ENCODE measurements at regions not wholly inside any gene's neighbourhood (a gene's known extent, or its start where the extent isn't known, plus 50 kb on each side); places are given as distances from the start of the nearest gene placed in this dataset.
"Not testable (repeated sequence)": the region's sequence is repeated elsewhere in the genome, so short reads cannot be mapped to it uniquely, and the experiment has no call there.

DNA sequence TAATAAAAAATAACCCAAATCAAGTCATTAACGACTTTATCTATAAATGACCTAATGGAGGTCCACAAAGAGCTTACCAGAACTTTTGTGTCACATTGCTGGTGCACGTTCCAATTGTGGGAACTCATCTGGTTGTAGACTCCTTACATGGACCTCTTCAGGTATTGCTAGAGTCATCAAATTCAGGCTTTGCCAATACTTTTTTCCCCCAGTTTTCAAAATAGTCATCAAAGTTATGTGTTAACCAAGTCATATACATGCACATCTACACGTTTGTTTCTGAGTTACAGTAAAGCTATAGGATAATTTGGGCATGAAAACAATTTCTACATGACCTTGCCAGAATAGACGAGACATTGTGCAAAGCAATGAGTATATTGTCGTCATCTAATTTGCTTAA, 76.2 kb upstream of the ADAMTS18 start:
- no peaks in the 10 kb centered on the region for H3K27me3 ChIP-seq (replicated peaks; ENCODE audit: control insufficient read depth, insufficient read depth, low read length, poor library complexity, severe bottlenecking)
- H3K4me1 ChIP-seq (ENCODE audit: control insufficient read depth, insufficient read depth, low read length, poor library complexity, severe bottlenecking): no peaks in the 10 kb centered on the region
- H3K4me3 ChIP-seq (ENCODE audit: insufficient read depth, low read depth, low read length, poor library complexity, severe bottlenecking): no peak overlapping the region
- H3K9me3 ChIP-seq (ENCODE audit: control insufficient read depth, low read length): no peaks in the 10 kb centered on the region
- H3K36me3 ChIP-seq (ENCODE audit: control insufficient read depth, insufficient read depth, low read length): no peaks in the 10 kb centered on the region
- H3K27ac ChIP-seq (ENCODE audit: insufficient read depth, low read length, poor library complexity, severe bottlenecking): no peak overlapping the region
- DNase-seq: no peak

DNA sequence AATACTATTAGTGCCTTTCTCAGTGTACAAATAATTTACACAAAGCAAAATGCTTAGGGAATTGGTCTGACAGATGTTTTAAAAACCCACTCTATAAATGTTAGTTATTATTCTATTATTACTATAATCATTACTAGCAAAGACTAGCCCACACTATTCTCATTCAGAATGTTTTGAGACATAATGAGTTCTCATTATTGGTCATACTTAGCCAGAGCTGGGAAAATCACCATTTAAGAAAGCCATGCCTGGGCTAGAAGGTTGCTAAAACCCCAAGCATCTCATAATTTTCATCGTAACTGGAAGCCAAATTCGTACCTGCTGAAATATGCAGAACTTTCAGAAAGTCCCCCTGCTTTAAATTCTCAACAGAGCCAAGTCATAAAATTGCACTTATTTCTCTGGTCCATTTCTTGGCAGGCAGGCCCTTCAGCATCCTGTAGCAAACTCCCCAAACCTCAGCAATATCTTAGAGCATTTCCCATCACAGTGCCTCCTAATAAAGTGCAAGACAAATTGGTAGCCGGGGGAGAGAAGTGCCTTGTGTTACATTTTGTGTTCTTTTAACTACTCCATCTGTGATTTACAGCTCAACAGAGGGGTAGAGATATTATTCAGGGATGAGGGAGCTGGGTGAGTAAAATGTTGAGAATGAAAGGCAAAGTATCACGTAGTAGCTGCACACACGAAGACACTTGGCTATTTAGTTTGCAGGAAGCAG, 79.8 kb upstream of the ADAMTS18 start:
- Histone ChIP-seq H3K4me3 (ENCODE audit: insufficient read depth, low read depth, low read length, poor library complexity, severe bottlenecking) (no peak overlapping the region), H3K4me1 (ENCODE audit: control insufficient read depth, insufficient read depth, low read length, poor library complexity, severe bottlenecking) (no peaks in the 10 kb centered on the region), H3K27ac (ENCODE audit: insufficient read depth, low read length, poor library complexity, severe bottlenecking) (no peak overlapping the region), H3K36me3 (ENCODE audit: control insufficient read depth, insufficient read depth, low read length) (no peaks in the 10 kb centered on the region), H3K9me3 (ENCODE audit: control insufficient read depth, low read length) (no peaks in the 10 kb centered on the region), H3K27me3 (replicated peaks; ENCODE audit: control insufficient read depth, insufficient read depth, low read length, poor library complexity, severe bottlenecking) (no peaks in the 10 kb centered on the region)
- DNase-seq: no peak

DNA sequence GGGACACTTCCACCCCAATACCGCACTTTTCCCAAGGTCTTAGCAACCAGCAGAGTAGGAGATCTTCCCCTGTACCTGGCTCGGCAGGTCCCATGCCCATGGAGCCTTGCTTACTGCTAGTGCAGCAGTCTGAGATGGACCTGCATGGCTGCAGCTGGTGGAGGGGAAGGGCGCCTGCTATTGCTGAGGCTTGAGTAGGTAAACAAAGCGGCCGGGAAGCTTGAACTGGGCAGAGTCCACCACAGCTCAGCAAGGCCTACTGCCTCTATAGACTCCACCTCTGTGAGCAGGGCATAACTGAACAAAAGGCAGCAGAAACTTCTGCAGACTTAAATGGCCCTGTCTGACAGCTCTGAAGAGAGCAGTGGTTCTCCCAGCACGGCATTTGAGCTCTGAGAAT, 90.4 kb upstream of the ADAMTS18 start:
- H3K9me3 ChIP-seq (ENCODE audit: control insufficient read depth, low read length); DNase-seq; H3K27ac ChIP-seq (ENCODE audit: insufficient read depth, low read length, poor library complexity, severe bottlenecking); H3K27me3 ChIP-seq (replicated peaks; ENCODE audit: control insufficient read depth, insufficient read depth, low read length, poor library complexity, severe bottlenecking); H3K4me3 ChIP-seq (ENCODE audit: insufficient read depth, low read depth, low read length, poor library complexity, severe bottlenecking); H3K4me1 ChIP-seq (ENCODE audit: control insufficient read depth, insufficient read depth, low read length, poor library complexity, severe bottlenecking); H3K36me3 ChIP-seq (ENCODE audit: control insufficient read depth, insufficient read depth, low read length): not testable (repeated sequence)

DNA sequence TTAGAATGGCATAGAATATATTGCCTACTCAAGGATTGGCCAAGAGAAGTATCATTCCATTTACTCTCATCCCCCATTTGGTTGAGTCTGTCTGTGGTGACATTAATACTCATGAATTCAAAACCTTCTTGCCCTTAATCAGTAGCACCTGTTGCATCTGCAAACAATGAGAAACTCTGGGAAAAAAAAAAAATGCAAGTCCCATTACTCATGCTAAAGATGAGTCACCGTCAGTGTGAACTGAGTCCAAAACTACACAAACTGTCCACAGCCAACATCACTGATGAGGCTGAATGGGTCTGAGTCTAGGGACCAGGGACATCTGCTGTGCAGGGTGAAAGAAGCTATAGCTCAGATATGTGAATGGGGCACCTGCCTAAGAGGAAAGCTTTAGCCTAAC, 96.9 kb upstream of the ADAMTS18 start:
- H3K27me3 ChIP-seq (replicated peaks; ENCODE audit: control insufficient read depth, insufficient read depth, low read length, poor library complexity, severe bottlenecking): no peaks in the 10 kb centered on the region
- no peak overlapping the region for H3K27ac ChIP-seq (ENCODE audit: insufficient read depth, low read length, poor library complexity, severe bottlenecking)
- H3K9me3 ChIP-seq (ENCODE audit: control insufficient read depth, low read length): no peaks in the 10 kb centered on the region
- H3K4me3 ChIP-seq (ENCODE audit: insufficient read depth, low read depth, low read length, poor library complexity, severe bottlenecking): no peak overlapping the region
- no peak for DNase-seq
- no peaks in the 10 kb centered on the region for H3K36me3 ChIP-seq (ENCODE audit: control insufficient read depth, insufficient read depth, low read length)
- H3K4me1 ChIP-seq (ENCODE audit: control insufficient read depth, insufficient read depth, low read length, poor library complexity, severe bottlenecking): no peaks in the 10 kb centered on the region

DNA sequence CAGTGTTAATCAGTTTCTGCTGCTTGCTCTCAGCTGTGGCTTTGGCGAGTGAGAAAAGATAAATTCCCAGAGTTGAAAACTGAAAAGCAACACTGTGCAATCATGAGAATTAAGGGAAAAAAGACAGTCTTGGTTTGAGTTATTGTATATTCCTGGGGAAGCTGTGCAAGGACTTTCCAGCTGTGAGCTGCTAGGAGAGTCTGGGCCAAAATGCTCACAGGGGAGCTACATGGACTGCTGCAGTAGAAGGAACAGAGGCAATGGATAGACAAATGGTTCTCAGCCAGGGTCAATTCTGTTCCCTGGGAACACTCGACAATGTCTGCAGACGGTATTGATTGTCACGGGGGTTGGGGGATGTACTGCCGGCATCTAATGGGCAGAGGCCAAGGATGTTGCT, 102.0 kb upstream of the ADAMTS18 start:
- no peaks in the 10 kb centered on the region for H3K4me1 ChIP-seq (ENCODE audit: control insufficient read depth, insufficient read depth, low read length, poor library complexity, severe bottlenecking)
- no peak for DNase-seq

DNA sequence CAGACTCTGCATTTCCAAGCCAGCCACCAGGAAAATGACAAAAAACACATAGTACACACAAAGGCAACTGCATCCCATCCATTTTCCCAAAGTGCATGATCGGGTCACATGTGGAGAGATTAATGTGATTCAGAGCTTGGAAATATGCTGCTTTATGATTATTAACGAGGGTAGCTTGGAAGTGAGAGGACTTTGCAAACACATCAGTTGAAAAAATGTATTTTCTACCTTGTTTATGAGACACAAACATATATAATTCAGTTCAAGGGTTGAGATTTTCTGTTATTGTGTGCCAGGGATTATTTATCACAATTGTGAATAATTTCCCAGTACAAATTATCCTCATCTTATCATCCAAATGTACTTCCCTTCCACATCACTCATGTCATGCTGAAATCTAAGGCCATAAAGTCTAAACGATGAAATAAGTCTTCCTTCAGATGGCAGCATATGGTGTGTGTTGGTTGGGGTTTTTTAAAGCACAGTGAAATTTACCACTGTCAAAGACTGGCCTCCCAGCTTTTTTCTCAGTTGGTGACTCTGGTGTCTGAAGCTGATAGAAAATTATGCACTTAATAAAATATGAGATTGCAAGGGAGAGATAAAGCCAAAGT, 104.7 kb upstream of the ADAMTS18 start:
- H3K27me3 ChIP-seq (replicated peaks; ENCODE audit: control insufficient read depth, insufficient read depth, low read length, poor library complexity, severe bottlenecking): no peaks in the 10 kb centered on the region
- no peaks in the 10 kb centered on the region for H3K9me3 ChIP-seq (ENCODE audit: control insufficient read depth, low read length)
- DNase-seq: no peak
- H3K27ac ChIP-seq (ENCODE audit: insufficient read depth, low read length, poor library complexity, severe bottlenecking): no peak overlapping the region
- no peaks in the 10 kb centered on the region for H3K36me3 ChIP-seq (ENCODE audit: control insufficient read depth, insufficient read depth, low read length)
- no peak overlapping the region for H3K4me3 ChIP-seq (ENCODE audit: insufficient read depth, low read depth, low read length, poor library complexity, severe bottlenecking)
- H3K4me1 ChIP-seq (ENCODE audit: control insufficient read depth, insufficient read depth, low read length, poor library complexity, severe bottlenecking): no peaks in the 10 kb centered on the region

More for the DNA sequence above, 102.0 kb upstream of the ADAMTS18 start:
- H3K27ac ChIP-seq (ENCODE audit: insufficient read depth, low read length, poor library complexity, severe bottlenecking): no peak overlapping the region
- no peak overlapping the region for H3K4me3 ChIP-seq (ENCODE audit: insufficient read depth, low read depth, low read length, poor library complexity, severe bottlenecking)
- H3K9me3 ChIP-seq (ENCODE audit: control insufficient read depth, low read length): no peaks in the 10 kb centered on the region
- no peaks in the 10 kb centered on the region for H3K36me3 ChIP-seq (ENCODE audit: control insufficient read depth, insufficient read depth, low read length)
- H3K27me3 ChIP-seq (replicated peaks; ENCODE audit: control insufficient read depth, insufficient read depth, low read length, poor library complexity, severe bottlenecking): no peaks in the 10 kb centered on the region

DNA sequence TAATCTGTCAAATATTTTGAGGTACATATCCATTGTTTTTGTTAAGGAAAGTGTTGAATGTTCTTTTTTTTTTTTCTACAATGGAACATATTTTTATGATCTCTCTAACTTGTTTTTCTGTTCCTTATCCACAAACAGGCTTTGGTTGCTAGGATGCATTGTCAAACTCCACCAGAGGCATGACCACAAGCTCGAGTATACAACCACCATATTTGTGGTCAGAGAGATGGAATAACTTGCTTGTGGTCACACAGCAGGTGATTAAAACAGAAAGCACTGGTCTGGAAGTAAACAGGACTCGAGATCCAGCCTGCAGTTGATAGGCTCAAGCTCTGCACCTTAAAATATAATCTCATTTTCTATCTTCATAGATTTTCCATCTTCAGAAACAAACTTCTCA, 105.8 kb upstream of the ADAMTS18 start:
- H3K9me3 ChIP-seq (ENCODE audit: control insufficient read depth, low read length): no peaks in the 10 kb centered on the region
- no peak for DNase-seq
- no peaks in the 10 kb centered on the region for H3K36me3 ChIP-seq (ENCODE audit: control insufficient read depth, insufficient read depth, low read length)
- no peak overlapping the region for H3K4me3 ChIP-seq (ENCODE audit: insufficient read depth, low read depth, low read length, poor library complexity, severe bottlenecking)
- no peaks in the 10 kb centered on the region for H3K27me3 ChIP-seq (replicated peaks; ENCODE audit: control insufficient read depth, insufficient read depth, low read length, poor library complexity, severe bottlenecking)
- no peak overlapping the region for H3K27ac ChIP-seq (ENCODE audit: insufficient read depth, low read length, poor library complexity, severe bottlenecking)
- H3K4me1 ChIP-seq (ENCODE audit: control insufficient read depth, insufficient read depth, low read length, poor library complexity, severe bottlenecking): no peaks in the 10 kb centered on the region

DNA sequence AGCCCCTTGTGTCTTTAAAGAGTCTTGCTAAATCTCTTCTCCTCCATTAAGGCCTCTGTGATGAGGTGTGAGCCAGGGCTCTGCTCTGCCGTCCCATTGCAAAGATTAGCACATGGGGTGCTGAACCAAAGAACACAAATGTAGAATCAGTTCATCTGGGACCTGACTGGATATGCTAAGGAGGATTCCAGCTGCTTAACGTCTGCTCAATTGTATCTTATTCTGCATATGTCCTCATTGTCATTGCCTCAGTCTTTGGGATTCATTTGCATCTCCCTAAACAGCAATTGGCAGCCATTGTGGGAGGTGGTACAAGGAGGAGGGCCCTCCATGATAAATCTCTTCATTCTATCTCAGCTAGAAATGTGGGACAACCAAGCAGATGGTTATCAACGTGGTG, 106.3 kb upstream of the ADAMTS18 start:
- Histone ChIP-seq H3K27me3 (replicated peaks; ENCODE audit: control insufficient read depth, insufficient read depth, low read length, poor library complexity, severe bottlenecking) (no peaks in the 10 kb centered on the region), H3K27ac (ENCODE audit: insufficient read depth, low read length, poor library complexity, severe bottlenecking) (no peak overlapping the region), H3K36me3 (ENCODE audit: control insufficient read depth, insufficient read depth, low read length) (no peaks in the 10 kb centered on the region), H3K9me3 (ENCODE audit: control insufficient read depth, low read length) (no peaks in the 10 kb centered on the region), H3K4me1 (ENCODE audit: control insufficient read depth, insufficient read depth, low read length, poor library complexity, severe bottlenecking) (no peaks in the 10 kb centered on the region), H3K4me3 (ENCODE audit: insufficient read depth, low read depth, low read length, poor library complexity, severe bottlenecking) (no peak overlapping the region)
- no peak for DNase-seq

DNA sequence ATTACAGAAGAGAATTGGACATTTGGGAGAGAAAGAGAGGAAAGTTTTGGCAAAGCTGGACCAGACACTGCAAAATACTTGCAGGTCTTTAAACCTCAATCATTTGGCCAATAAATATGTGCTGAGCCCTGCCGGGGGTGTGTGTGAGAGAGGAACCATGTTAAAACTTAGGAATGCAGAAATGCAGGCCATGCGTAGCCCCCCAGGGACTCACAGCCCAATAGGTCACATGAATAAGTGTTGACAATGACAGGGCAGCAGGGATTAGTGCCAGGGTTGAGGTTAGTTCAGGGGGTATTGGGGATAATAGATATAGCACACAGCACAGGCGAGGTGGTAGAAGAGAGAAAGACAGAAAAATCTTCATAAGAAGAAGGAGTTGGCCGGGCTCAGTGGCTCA, 113.3 kb upstream of the ADAMTS18 start:
- no peaks in the 10 kb centered on the region for H3K9me3 ChIP-seq (ENCODE audit: control insufficient read depth, low read length)
- no peaks in the 10 kb centered on the region for H3K4me1 ChIP-seq (ENCODE audit: control insufficient read depth, insufficient read depth, low read length, poor library complexity, severe bottlenecking)
- H3K27me3 ChIP-seq (replicated peaks; ENCODE audit: control insufficient read depth, insufficient read depth, low read length, poor library complexity, severe bottlenecking): no peaks in the 10 kb centered on the region
- no peaks in the 10 kb centered on the region for H3K36me3 ChIP-seq (ENCODE audit: control insufficient read depth, insufficient read depth, low read length)
- H3K27ac ChIP-seq (ENCODE audit: insufficient read depth, low read length, poor library complexity, severe bottlenecking): no peak overlapping the region
- DNase-seq: no peak
- no peak overlapping the region for H3K4me3 ChIP-seq (ENCODE audit: insufficient read depth, low read depth, low read length, poor library complexity, severe bottlenecking)

DNA sequence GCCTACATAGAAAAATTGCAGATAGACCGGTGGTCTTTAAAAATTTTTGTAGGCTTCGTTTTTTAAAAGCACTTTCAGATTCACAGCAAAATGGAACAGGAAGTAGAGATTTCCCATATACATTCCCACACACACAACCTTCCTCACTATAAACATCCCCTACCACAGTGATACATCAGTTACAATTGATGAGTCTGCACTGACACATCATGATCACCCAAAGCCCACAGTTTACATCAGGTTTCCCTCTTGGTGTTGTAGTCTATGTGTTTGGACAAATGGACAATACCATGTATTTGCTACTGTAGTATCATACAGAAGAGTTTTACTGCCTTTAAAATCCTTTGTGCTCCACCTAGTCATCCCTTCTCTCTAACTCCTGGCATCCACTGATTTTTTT, 113.9 kb upstream of the ADAMTS18 start:
- Histone ChIP-seq H3K9me3 (ENCODE audit: control insufficient read depth, low read length) (no peaks in the 10 kb centered on the region), H3K4me3 (ENCODE audit: insufficient read depth, low read depth, low read length, poor library complexity, severe bottlenecking) (no peak overlapping the region), H3K27ac (ENCODE audit: insufficient read depth, low read length, poor library complexity, severe bottlenecking) (no peak overlapping the region), H3K27me3 (replicated peaks; ENCODE audit: control insufficient read depth, insufficient read depth, low read length, poor library complexity, severe bottlenecking) (no peaks in the 10 kb centered on the region), H3K36me3 (ENCODE audit: control insufficient read depth, insufficient read depth, low read length) (no peaks in the 10 kb centered on the region), H3K4me1 (ENCODE audit: control insufficient read depth, insufficient read depth, low read length, poor library complexity, severe bottlenecking) (no peaks in the 10 kb centered on the region)
- no peak for DNase-seq

Data from effector memory CD4-positive, alpha-beta T cell (primary cell).